ENCODE measurements at regions not wholly inside any gene's neighbourhood (a gene's known extent, or its start where the extent isn't known, plus 50 kb on each side); places are given as distances from the start of the nearest gene placed in this dataset.
A peak's percentile ranks its signal among the peaks of the same experiment; 100 is the strongest.

- no peak overlapping the region for H2BK5ac ChIP-seq (ENCODE audit: low read depth, low read length, poor library complexity, severe bottlenecking)
- 100% methylated on average over 1 of the region's 5 CpGs for WGBS
Observed at GRCh38 chrX:104319346-104319745, 64.6 kb upstream of the ESX1 start.

DNA sequence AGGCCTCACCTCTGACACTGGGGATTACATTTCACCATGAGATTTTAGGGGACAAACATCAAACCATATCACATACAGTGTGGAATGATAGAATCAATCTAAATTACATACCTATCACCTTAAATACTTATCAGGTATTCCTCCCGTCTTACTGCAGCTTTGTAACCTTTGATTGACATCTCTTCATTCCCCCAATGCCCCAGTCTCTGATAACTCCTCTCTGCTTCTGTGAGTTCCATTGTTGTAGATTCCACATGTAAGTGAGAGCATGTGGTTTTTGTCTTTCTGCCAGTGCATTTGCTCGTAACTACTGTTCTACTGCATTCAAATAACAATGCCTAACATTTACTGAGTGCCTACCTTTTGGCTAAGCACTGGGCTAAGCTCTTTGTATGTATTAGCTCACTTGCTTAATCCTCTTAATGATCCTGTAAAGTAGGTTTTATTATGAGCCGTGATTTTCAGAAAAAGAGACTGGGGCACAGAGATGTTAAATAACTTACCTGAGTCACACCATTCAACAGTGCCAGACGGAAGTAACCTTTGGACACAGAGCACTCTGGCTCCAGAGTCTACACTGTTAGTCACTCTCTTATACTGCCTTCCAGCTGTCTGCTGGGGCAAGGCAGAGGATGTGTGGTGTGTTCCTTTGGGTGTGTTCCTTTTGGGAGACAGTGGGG, 63.7 kb upstream of the ESX1 start:
- H4K91ac ChIP-seq (ENCODE audit: low read length) = no peak overlapping the region
- H3K36me3 ChIP-seq (ENCODE audit: control insufficient read depth in 1 of 2, insufficient read depth in 2 of 2, low read depth in 1 of 2, low read length in 2 of 2) = no peaks in the 10 kb centered on the region
- H2BK120ac ChIP-seq (ENCODE audit: low read depth, low read length) = no peak overlapping the region
- no peaks in the 10 kb centered on the region for H3K9me3 ChIP-seq (ENCODE audit: control insufficient read depth, low read length)
- no peak overlapping the region for H3K4ac ChIP-seq (ENCODE audit: low read depth in 1 of 2, low read length in 2 of 2)
- peak; percentile 21 for DNase-seq
- H4K8ac ChIP-seq (ENCODE audit: low read length) = no peak overlapping the region
- H3K4me1 ChIP-seq (ENCODE audit: control insufficient read depth, insufficient read depth, low read depth, low read length) = no peaks in the 10 kb centered on the region
- H2BK5ac ChIP-seq (ENCODE audit: low read depth, low read length, poor library complexity, severe bottlenecking) = no peak overlapping the region
- no peak overlapping the region for H2AFZ ChIP-seq (ENCODE audit: low read depth, low read length)
- H3K14ac ChIP-seq (ENCODE audit: low read length in 2 of 2) = no peak overlapping the region
- no peak overlapping the region for H2BK12ac ChIP-seq (ENCODE audit: low read length in 2 of 2)
- no peak overlapping the region for H3K23ac ChIP-seq (ENCODE audit: low read length in 2 of 2)
- H3K9ac ChIP-seq (ENCODE audit: low read length) = no peak overlapping the region
- no peak overlapping the region for H3K4me3 ChIP-seq (ENCODE audit: insufficient read depth in 1 of 2, low read depth in 1 of 2, low read length in 2 of 2)
- peaks cover 0 to 21% of the 10 kb centered on the region in 2 experiments for H3K27me3 ChIP-seq (ENCODE audit: control insufficient read depth in 1 of 2, insufficient read depth in 1 of 2, low read length in 2 of 2)
- H2BK15ac ChIP-seq (ENCODE audit: low read depth, poor library complexity, severe bottlenecking) = no peak overlapping the region
- H3K4me2 ChIP-seq (ENCODE audit: low read length, poor library complexity, severe bottlenecking) = no peak overlapping the region
- no peak overlapping the region for H3K18ac ChIP-seq (ENCODE audit: low read depth in 1 of 2, low read length in 2 of 2)
- H3K27ac ChIP-seq (ENCODE audit: low read length, poor library complexity, severe bottlenecking) = no peak overlapping the region
- WGBS = 86% methylated on average over 1 of the region's 4 CpGs
- no peak overlapping the region for H2AK5ac ChIP-seq (ENCODE audit: low read length, severe bottlenecking)
- H3K79me1 ChIP-seq (replicated peaks; ENCODE audit: low read length, poor library complexity, severe bottlenecking) = no peaks in the 10 kb centered on the region

More at GRCh38 chrX:104319346-104319745, 64.6 kb upstream of the ESX1 start:
- no peak overlapping the region for H3K4ac ChIP-seq (ENCODE audit: low read depth in 1 of 2, low read length in 2 of 2)
- no peak overlapping the region for H3K9ac ChIP-seq (ENCODE audit: low read length)
- no peaks in the 10 kb centered on the region for H3K4me1 ChIP-seq (ENCODE audit: control insufficient read depth, insufficient read depth, low read depth, low read length)
- H3K4me2 ChIP-seq (ENCODE audit: low read length, poor library complexity, severe bottlenecking) = no peak overlapping the region
- H3K23ac ChIP-seq (ENCODE audit: low read length in 2 of 2) = no peak overlapping the region
- H2BK12ac ChIP-seq (ENCODE audit: low read length in 2 of 2) = no peak overlapping the region
- H4K8ac ChIP-seq (ENCODE audit: low read length) = no peak overlapping the region
- H3K18ac ChIP-seq (ENCODE audit: low read depth in 1 of 2, low read length in 2 of 2) = no peak overlapping the region
- H3K36me3 ChIP-seq (ENCODE audit: control insufficient read depth in 1 of 2, insufficient read depth in 2 of 2, low read depth in 1 of 2, low read length in 2 of 2) = no peaks in the 10 kb centered on the region
- H3K14ac ChIP-seq (ENCODE audit: low read length in 2 of 2) = no peak overlapping the region
- no peak overlapping the region for H2AK5ac ChIP-seq (ENCODE audit: low read length, severe bottlenecking)
- no peak overlapping the region for H3K4me3 ChIP-seq (ENCODE audit: insufficient read depth in 1 of 2, low read depth in 1 of 2, low read length in 2 of 2)
- H3K9me3 ChIP-seq (ENCODE audit: control insufficient read depth, low read length) = no peaks in the 10 kb centered on the region
- DNase-seq = no peak
- H3K79me1 ChIP-seq (replicated peaks; ENCODE audit: low read length, poor library complexity, severe bottlenecking) = no peaks in the 10 kb centered on the region
- no peak overlapping the region for H2BK15ac ChIP-seq (ENCODE audit: low read depth, poor library complexity, severe bottlenecking)
- H2BK120ac ChIP-seq (ENCODE audit: low read depth, low read length) = no peak overlapping the region
- H3K27me3 ChIP-seq (ENCODE audit: control insufficient read depth in 1 of 2, insufficient read depth in 1 of 2, low read length in 2 of 2) = peaks cover 0 to 21% of the 10 kb centered on the region in 2 experiments
- no peak overlapping the region for H4K91ac ChIP-seq (ENCODE audit: low read length)
- no peak overlapping the region for H2AFZ ChIP-seq (ENCODE audit: low read depth, low read length)
- H3K27ac ChIP-seq (ENCODE audit: low read length, poor library complexity, severe bottlenecking) = no peak overlapping the region

- H2AFZ ChIP-seq (ENCODE audit: low read depth, low read length) = no peak overlapping the region
- no peak overlapping the region for H3K4me2 ChIP-seq (ENCODE audit: low read length, poor library complexity, severe bottlenecking)
- no peak overlapping the region for H3K9ac ChIP-seq (ENCODE audit: low read length)
- H3K9me3 ChIP-seq (ENCODE audit: control insufficient read depth, low read length) = no peaks in the 10 kb centered on the region
- H3K4ac ChIP-seq (ENCODE audit: low read depth in 1 of 2, low read length in 2 of 2) = no peak overlapping the region
- H2BK12ac ChIP-seq (ENCODE audit: low read length in 2 of 2) = no peak overlapping the region
- no peak overlapping the region for H4K8ac ChIP-seq (ENCODE audit: low read length)
- H4K91ac ChIP-seq (ENCODE audit: low read length) = no peak overlapping the region
- H3K23ac ChIP-seq (ENCODE audit: low read length in 2 of 2) = no peak overlapping the region
- no peak overlapping the region for H3K4me3 ChIP-seq (ENCODE audit: insufficient read depth in 1 of 2, low read depth in 1 of 2, low read length in 2 of 2)
- 100% methylated on average over 2 of the region's 3 CpGs for WGBS
- H2BK5ac ChIP-seq (ENCODE audit: low read depth, low read length, poor library complexity, severe bottlenecking) = no peak overlapping the region
- no peak overlapping the region for H2AK5ac ChIP-seq (ENCODE audit: low read length, severe bottlenecking)
- no peaks in the 10 kb centered on the region for H3K36me3 ChIP-seq (ENCODE audit: control insufficient read depth in 1 of 2, insufficient read depth in 2 of 2, low read depth in 1 of 2, low read length in 2 of 2)
- H3K4me1 ChIP-seq (ENCODE audit: control insufficient read depth, insufficient read depth, low read depth, low read length) = no peaks in the 10 kb centered on the region
- no peak overlapping the region for H2BK15ac ChIP-seq (ENCODE audit: low read depth, poor library complexity, severe bottlenecking)
- no peak overlapping the region for H3K18ac ChIP-seq (ENCODE audit: low read depth in 1 of 2, low read length in 2 of 2)
- H3K27ac ChIP-seq (ENCODE audit: low read length, poor library complexity, severe bottlenecking) = no peak overlapping the region
- DNase-seq = no peak
- no peak overlapping the region for H2BK120ac ChIP-seq (ENCODE audit: low read depth, low read length)
- H3K27me3 ChIP-seq (ENCODE audit: control insufficient read depth in 1 of 2, insufficient read depth in 1 of 2, low read length in 2 of 2) = peaks cover 0 to 17% of the 10 kb centered on the region in 2 experiments
- H3K14ac ChIP-seq (ENCODE audit: low read length in 2 of 2) = no peak overlapping the region
- H3K79me1 ChIP-seq (replicated peaks; ENCODE audit: low read length, poor library complexity, severe bottlenecking) = no peaks in the 10 kb centered on the region
Observed at GRCh38 chrX:104316739-104317138, 62.0 kb upstream of the ESX1 start.

DNA sequence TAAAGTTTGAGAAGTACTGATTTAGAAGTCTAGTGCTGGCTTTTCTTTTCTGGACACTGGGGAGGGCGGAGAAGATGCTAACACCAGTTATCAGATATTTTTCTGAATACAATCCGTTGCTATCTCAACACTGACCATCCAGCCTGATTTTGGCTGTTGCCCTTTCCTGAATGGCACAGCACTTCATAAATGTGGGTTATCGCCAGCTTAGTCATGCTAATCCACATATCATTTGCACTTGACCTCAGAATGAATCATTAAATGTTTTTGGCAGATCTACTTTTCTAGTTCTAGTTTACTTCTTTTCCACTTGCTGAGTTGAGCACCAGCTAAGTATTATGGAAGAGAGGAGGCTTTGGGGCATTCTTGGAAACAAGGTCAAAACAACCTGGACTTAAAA, 60.8 kb upstream of the ESX1 start:
- 15% methylated on average over 3 of the region's 3 CpGs for WGBS
- no peaks in the 10 kb centered on the region for H3K79me1 ChIP-seq (replicated peaks; ENCODE audit: low read length, poor library complexity, severe bottlenecking)
- H3K4ac ChIP-seq (ENCODE audit: low read depth in 1 of 2, low read length in 2 of 2) = no peak overlapping the region
- no peak overlapping the region for H3K23ac ChIP-seq (ENCODE audit: low read length in 2 of 2)
- H3K14ac ChIP-seq (ENCODE audit: low read length in 2 of 2) = no peak overlapping the region
- DNase-seq = peak; percentile 26
- H3K36me3 ChIP-seq (ENCODE audit: control insufficient read depth in 1 of 2, insufficient read depth in 2 of 2, low read depth in 1 of 2, low read length in 2 of 2) = no peaks in the 10 kb centered on the region
- peaks cover 0 to 12% of the 10 kb centered on the region in 2 experiments for H3K27me3 ChIP-seq (ENCODE audit: control insufficient read depth in 1 of 2, insufficient read depth in 1 of 2, low read length in 2 of 2)
- H3K4me1 ChIP-seq (ENCODE audit: control insufficient read depth, insufficient read depth, low read depth, low read length) = no peaks in the 10 kb centered on the region
- no peak overlapping the region for H2BK12ac ChIP-seq (ENCODE audit: low read length in 2 of 2)
- H4K8ac ChIP-seq (ENCODE audit: low read length) = no peak overlapping the region
- no peak overlapping the region for H2BK5ac ChIP-seq (ENCODE audit: low read depth, low read length, poor library complexity, severe bottlenecking)
- no peak overlapping the region for H2AFZ ChIP-seq (ENCODE audit: low read depth, low read length)
- no peak overlapping the region for H2AK5ac ChIP-seq (ENCODE audit: low read length, severe bottlenecking)
- H2BK15ac ChIP-seq (ENCODE audit: low read depth, poor library complexity, severe bottlenecking) = no peak overlapping the region
- no peak overlapping the region for H3K4me3 ChIP-seq (ENCODE audit: insufficient read depth in 1 of 2, low read depth in 1 of 2, low read length in 2 of 2)
- H3K27ac ChIP-seq (ENCODE audit: low read length, poor library complexity, severe bottlenecking) = no peak overlapping the region
- no peak overlapping the region for H3K18ac ChIP-seq (ENCODE audit: low read depth in 1 of 2, low read length in 2 of 2)
- no peak overlapping the region for H4K91ac ChIP-seq (ENCODE audit: low read length)
- H3K4me2 ChIP-seq (ENCODE audit: low read length, poor library complexity, severe bottlenecking) = no peak overlapping the region
- no peaks in the 10 kb centered on the region for H3K9me3 ChIP-seq (ENCODE audit: control insufficient read depth, low read length)
- peak overlapping the region; percentile 49 for H3K9ac ChIP-seq (ENCODE audit: low read length)
- no peak overlapping the region for H2BK120ac ChIP-seq (ENCODE audit: low read depth, low read length)

Measured in mesenchymal stem cell (in vitro differentiated cells and primary cell).